Suppressor macrophage (primary cell): ENCODE measurements at regions not wholly inside any gene's neighbourhood (a gene's known extent, or its start where the extent isn't known, plus 50 kb on each side); places are given as distances from the start of the nearest gene placed in this dataset.

Experiments
- DNase-seq, 4 experiments: peaks; one replicate each; pipeline ENCODE4 v3.0.0-alpha.2; 2020 to 2022

GRCh38 chr1:172929006-172929405 lies 121.7 kb downstream of the TNFSF18 start:
- DNase-seq: no peak

DNA sequence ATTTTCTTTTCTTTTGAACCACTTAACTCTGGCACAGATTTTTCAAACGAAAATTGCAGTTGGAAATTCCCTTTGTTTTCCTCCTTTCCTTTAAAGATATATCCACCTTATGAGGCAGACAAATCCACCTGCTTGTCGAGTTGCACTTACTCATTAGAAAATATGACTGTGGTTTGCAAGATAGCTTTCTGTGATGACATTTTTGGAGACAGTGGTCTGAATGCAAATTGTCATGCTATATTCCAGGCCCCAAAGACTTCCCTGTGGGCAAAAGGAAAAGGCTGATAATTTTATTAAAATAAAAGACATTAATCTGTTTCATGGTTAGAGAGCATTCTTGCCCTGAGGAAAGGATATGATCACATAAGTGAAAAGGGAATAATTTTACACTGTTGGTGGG lies 120.6 kb downstream of the TNFSF18 start:
- DNase-seq: no peak

- DNase-seq: no peak
Measured at GRCh38 chr1:172931340-172931739, 119.4 kb downstream of the TNFSF18 start.

DNA sequence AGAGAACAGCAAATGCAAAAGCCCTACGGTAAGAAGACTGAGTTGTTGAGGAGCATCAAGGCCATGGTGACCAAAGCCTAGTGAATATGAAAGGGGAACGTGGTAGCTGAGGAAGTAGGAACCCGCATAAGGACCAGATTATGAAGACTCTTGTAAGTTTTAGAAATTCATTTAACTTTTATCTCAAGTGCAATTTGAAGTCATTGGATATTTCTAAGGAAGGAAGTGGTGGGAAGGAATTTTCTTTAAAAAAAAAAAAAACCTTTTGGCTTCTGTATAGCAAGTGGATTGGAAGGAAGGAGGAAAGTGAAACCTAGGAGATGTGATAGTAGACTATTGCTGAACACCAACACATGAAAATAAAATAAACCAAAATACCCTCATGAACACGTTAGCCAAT lies 119.0 kb downstream of the TNFSF18 start:
- DNase-seq: peak in 3 of 4 experiments; percentile 10 to 44 (median 36)

DNA sequence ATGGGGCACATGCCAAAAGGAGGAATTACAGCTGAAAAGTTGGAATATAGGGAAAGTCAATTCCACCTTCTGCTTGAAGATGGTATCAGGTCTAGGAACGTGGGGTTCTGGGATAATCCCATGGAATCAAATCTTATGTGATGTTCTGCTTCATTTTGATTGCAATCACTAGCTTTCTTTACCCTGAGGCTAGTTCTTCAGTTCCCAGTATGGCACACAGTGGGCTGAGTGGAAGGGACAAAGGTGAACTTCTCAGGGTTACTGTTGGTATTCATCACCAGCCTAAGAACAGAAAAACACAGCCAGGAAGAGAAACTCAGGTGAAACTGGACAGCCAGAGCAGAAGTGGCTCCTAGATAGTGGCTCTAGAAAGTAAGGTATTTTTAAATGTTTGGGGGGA lies 117.8 kb downstream of the TNFSF18 start:
- no peak for DNase-seq

GRCh38 chr1:172934417-172934762 lies 116.4 kb downstream of the TNFSF18 start:
- DNase-seq: no peak

DNA sequence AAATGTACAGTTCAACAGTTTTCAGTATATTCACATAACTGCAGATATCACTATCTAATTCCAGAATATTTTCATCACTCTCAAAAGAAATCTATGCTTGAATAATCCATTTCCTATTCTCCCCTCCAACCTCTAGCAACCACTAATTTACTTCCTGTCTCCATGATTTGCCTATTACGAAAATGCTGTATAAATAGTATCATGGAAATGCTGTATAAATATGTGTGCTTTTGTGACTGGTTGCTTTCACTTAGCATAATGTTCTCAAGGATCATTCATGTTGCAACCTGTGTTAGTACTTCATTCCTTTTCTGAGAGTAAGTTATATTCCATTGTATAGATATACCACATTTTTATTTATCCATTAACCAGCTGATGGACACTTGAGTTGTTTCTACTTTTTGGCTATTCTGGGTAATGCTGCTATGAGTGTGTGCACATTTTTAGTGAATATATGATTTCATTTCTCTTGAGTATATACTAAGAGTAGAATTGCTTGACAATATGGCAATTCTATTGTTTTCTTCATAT lies 115.6 kb downstream of the TNFSF18 start:
- peak in 2 of 4 experiments; percentile 28 to 40 for DNase-seq

DNA sequence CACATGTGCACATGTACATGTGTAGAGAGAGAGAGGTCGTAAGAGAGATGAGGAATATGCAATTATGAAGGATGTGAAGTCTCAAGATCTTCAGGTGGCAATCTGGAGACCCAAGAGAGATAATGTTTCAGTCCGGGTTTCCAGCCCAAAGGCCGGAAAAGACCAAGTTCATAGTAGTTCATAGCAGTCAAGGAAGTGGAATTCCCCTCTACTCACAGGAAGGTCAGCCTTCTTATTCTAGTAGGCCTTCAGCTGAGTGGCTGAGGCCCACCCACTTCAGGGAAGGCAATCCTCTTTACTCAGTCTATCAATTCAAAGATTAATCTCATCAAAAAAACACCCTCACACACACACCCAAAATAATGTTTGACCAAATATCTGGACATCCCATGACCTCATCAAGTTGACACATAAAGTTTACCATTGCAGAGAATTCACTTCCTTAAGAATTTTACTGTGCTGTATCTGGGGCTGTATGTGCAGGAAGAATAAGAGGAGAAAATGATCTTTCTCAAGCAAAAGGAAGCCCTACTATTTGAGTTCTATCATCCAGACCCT lies 114.6 kb downstream of the TNFSF18 start:
- DNase-seq: peak in 2 of 4 experiments; percentile 16 to 29

DNA sequence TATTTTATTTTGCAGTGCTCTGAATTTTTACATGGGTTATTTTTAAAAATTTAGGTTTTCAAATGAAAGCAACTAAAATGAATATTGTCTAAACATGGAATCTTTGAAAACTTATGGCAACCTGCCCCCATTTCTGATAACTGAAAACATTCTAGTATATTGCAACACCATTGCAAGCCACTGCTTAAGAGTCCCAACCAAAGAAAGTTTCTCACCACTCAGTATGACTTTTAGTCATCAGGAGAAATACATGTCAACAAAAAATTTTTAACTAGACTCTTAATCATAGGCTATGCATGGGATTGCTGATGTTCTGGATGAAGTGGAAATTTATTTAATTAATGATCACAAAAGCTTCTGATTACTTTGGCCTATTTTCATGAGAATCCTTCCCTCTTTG lies 112.1 kb downstream of the TNFSF18 start:
- peak in 3 of 4 experiments; percentile 14 to 59 (median 56) for DNase-seq

DNA sequence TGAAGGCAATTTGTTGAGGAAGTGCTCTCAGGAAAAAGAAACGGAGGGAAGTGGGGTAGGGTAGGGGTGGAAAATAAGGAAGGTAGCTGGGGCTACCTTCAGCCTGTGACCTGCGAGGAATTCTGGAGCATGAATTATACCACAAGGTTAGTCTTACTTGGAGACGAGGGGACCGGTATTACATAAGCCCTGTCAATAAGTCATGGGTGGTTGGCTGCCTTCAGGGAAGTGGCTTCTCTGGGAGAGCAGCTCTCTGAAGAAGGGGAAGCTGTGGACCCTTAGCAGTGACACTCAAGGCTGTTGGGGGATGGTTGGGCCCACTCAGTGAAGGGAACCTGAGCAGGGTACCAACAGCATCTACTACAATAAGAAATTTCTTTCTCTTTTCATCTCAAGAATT lies 111.3 kb downstream of the TNFSF18 start:
- DNase-seq: peak in 3 of 4 experiments; percentile 52 to 55 (median 54)

DNA sequence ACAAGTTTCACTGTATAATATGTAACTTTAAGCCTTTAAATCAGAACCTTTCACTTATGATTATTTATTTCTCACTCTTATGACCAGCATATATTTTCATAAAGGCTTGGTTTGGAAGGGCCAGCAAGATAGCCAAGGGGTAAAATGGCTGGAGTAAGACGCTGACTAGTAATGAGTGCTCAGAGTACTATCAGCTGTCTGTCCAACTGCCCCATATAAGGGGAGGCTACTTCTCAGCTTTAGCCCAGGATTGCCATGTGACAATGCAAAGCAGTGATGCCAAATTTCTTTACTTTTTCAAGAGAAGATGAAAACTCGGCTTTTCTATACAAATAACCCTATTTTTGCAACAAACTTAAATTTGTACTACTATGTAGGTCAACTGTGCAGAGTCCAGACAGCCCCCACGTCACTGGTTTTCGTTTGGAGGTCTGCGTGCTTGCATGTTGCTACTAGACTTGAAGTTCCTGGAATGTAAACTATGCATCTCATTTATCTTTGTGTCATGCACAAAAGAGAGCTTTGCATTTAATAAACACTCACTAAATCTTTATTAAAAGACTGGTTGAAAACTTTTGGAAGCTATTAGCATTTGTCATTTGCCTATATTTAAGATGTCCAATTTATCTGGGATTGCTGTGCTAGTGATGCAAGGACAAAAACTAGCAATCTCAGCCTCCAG lies 110.4 kb downstream of the TNFSF18 start:
- DNase-seq: no peak

DNA sequence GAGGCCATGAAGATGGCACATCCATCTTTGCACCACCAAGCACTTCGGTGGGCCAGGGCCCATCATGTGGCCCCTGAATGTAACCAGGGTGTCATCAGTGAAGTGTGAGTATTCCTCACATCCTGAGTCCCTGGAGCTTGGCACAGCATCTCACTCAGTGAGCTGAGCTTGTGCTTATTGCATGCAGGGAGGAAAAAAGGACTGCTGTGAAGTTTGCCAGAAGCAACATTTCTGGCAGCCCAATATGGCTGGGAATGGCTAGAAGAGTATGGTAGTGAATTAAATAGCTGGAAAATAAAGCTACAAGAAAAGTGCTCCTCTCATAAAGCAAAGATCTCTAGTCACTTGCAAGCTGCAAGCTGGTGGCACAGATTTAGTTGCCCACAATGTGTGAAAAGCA lies 109.3 kb downstream of the TNFSF18 start:
- no peak for DNase-seq

DNA sequence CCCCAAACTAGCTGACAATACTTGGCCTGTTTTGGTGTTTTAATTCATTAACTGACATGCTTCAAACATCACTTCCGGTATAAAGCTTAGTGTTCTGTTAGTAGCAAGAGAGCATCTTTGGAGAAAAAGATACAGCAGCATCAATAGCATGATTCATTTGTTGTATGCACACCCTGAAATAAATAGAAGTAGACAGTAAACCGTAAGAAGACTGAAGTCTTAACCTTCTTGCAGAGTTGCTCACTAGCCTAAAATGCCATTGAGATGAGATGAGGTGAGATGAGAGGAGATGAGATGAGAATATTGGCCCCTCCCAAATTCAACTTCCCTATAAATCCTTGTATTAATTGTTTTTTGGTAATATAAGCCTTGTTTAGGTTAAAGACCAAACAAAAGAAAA lies 108.8 kb downstream of the TNFSF18 start:
- no peak for DNase-seq

GRCh38 chr1:172943138-172943537 lies 107.6 kb downstream of the TNFSF18 start:
- peak in 1 of 4 experiments; percentile 34 for DNase-seq

DNA sequence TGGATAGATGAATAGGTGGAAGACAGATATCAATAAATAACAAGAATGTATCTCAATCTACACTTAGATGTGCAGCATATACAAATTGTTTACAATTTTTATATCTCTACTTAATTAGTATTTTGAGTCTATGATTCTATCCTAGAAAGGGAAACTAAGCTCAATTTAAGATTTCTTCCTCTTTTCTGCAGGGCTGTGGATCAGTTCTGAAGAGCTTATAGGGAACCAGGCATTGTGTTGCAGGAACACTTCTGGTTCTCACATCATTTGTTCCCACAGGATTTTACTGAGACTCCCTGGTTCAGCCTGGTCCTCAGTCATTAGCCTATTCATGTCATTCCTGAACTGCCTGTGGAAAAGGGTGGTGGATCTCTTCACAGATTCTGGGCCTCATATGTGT lies 105.8 kb downstream of the TNFSF18 start:
- peak in 3 of 4 experiments; percentile 29 to 69 (median 51) for DNase-seq

- DNase-seq: peak; percentile 44 to 86 (median 67)
Measured at GRCh38 chr1:172946814-172947507, 103.8 kb downstream of the TNFSF18 start.

DNA sequence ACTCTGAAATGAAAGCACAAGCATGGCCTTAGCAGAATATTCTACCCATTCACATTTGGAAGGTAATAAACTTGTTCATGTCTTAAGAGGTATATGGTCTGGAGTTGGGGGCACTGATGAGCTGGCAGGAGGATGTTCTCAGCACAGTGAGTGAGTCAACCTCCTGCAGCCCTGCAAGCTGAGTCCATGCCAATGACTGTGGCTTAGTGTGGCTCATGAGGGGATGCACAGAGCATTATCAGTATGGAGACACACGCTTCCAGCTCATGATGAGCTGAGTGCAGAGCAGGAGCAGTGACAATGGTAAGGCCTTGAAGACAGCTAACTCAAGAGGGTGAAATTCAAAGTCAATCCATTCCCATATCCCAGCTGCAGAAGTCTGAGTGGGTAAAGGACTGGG lies 102.3 kb downstream of the TNFSF18 start:
- DNase-seq: peak in 1 of 4 experiments; percentile 6

- DNase-seq: no peak
Measured at GRCh38 chr1:172949096-172949495, 101.6 kb downstream of the TNFSF18 start.

GRCh38 chr1:172950528-172950927 lies 100.2 kb downstream of the TNFSF18 start:
- no peak for DNase-seq

DNA sequence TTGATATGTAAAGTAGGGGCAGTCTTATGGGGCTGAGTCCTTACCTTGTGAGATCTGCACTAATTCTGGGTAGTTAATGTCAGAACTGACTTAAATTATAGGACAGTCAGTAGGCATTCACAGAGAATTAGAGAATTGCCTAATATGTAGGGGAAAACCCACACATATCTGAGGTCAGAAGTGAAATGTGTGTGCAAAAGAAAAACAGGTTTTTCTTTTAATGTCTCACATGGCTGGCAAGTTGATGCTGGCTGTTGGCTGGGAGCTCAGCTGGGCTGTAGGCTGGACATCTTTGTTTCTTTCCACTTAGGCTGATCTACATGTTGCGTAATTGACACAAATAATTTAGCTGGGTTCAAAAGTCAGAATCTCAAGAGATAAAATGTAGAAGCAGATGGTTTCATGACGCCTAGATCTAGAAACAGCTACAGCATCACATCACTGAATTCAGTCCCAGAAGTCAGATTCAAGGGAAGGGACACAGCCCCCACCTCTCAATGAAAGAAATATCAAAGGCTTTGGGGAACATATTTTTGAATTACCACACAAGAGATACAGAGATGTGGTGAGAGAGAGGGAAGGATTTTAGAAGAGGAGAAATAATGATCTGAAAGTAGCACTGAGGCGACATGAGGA lies 98.9 kb downstream of the TNFSF18 start:
- peak in 2 of 4 experiments; percentile 35 for DNase-seq

GRCh38 chr1:172952516-172952915 lies 98.2 kb downstream of the TNFSF18 start:
- no peak for DNase-seq

GRCh38 chr1:172954476-172955150 lies 96.1 kb downstream of the TNFSF18 start:
- DNase-seq: no peak
